Esophagus muscularis mucosa (tissue), 3 donors: ENCODE measurements at regions not wholly inside any gene's neighbourhood (a gene's known extent, or its start where the extent isn't known, plus 50 kb on each side); places are given as distances from the start of the nearest gene placed in this dataset.

ENCODE experiments used
- CTCF ChIP-seq, 3 experiments: fragments of 200-600 bp in 2 of 3; fragments of 450-650 bp in 1 of 3; sonication (generic) in 2 of 3; IDR thresholded peaks; one replicate each; pipeline ENCODE4 v1.5.1; 2017 to 2019; ENCODE audit warnings: antibody characterized with exemption in 3 of 3, mild to moderate bottlenecking in 2 of 3, moderate library complexity in 1 of 3
- POLR2A ChIP-seq: fragments of 450-650 bp; IDR thresholded peaks from one replicate; pipeline ENCODE4 v1.6.1; 2017; ENCODE audit warnings: antibody characterized with exemption, moderate library complexity, mild to moderate bottlenecking, low read depth
- POLR2AphosphoS5 ChIP-seq, 2 donors: sonication (generic); formaldehyde crosslinking; IDR thresholded peaks; one replicate each; pipeline ENCODE4 v1.6.1; 2017; ENCODE audit warnings: antibody characterized with exemption in 2 of 2

- TF ChIP-seq CTCF (IDR thresholded peaks at IDR 0.05): no peak
- no peak for TF ChIP-seq POLR2A
- TF ChIP-seq POLR2AphosphoS5 (IDR thresholded peaks at IDR 0.05): no peak
Observed at GRCh38 chr5:74393943-74394342, 246.6 kb downstream of the ENC1 start.
